ENCODE measurements at regions not wholly inside any gene's neighbourhood (a gene's known extent, or its start where the extent isn't known, plus 50 kb on each side); places are given as distances from the start of the nearest gene placed in this dataset.

GRCh38 chr13:60873116-60873515 lies 476.1 kb downstream of the TDRD3 start:
- H3K56ac ChIP-seq (replicated peaks; ENCODE audit: insufficient read length, low read depth, low read length), result no peak overlapping the region
- H3K18ac ChIP-seq (ENCODE audit: extremely low read depth, low read length), result no peak overlapping the region
- DNase-seq (ENCODE audit: low read depth in 1 of 2, low spot score in 2 of 2), result no peak
- H2BK120ac ChIP-seq (replicated peaks; ENCODE audit: low read depth, low read length), result no peak overlapping the region
- H3K27ac ChIP-seq (ENCODE audit: low read depth, low read length), result no peak overlapping the region
- H4K20me1 ChIP-seq (replicated peaks in 1 of 2; ENCODE audit: control insufficient read depth in 1 of 2, insufficient read depth in 2 of 2, low read length in 2 of 2), result no peaks in the 10 kb centered on the region
- H3K36me3 ChIP-seq (ENCODE audit: control insufficient read depth in 2 of 4, insufficient read depth in 4 of 4, low read length in 3 of 4), result no peaks in the 10 kb centered on the region
- no peak overlapping the region for H3K23ac ChIP-seq (ENCODE audit: insufficient read length)
- H2AFZ ChIP-seq (ENCODE audit: low read length), result peak overlapping the region; percentile 35; the same call in 1 of the 2 replicates
- H3K23me2 ChIP-seq (ENCODE audit: low read depth, low read length), result no peaks in the 10 kb centered on the region
- no peak overlapping the region for H3K4ac ChIP-seq (replicated peaks; ENCODE audit: insufficient read length, low read depth, low read length)
- H3K79me1 ChIP-seq (ENCODE audit: low read depth, low read length), result no peaks in the 10 kb centered on the region
- H3K4me2 ChIP-seq (ENCODE audit: insufficient read depth in 1 of 2, low read depth in 2 of 2, low read length in 2 of 2), result no peak overlapping the region
- H2BK15ac ChIP-seq (ENCODE audit: low read length), result no peak overlapping the region
- ChIA-PET POLR2A (ENCODE audit: partially characterized antibody) (no interaction called here), CTCF (ENCODE audit: partially characterized antibody) (interaction anchor here (0.9 kb wide), 1 partner anchor 13 kb away, joined by 3 read pairs; no protein-coding TSS in a partner anchor)
- no peak overlapping the region for H4K5ac ChIP-seq (ENCODE audit: insufficient read length, low read depth, low read length)
- H2AK5ac ChIP-seq (ENCODE audit: low read depth, low read length), result no peak overlapping the region
- H3K27me3 ChIP-seq (replicated peaks in 1 of 4; ENCODE audit: control insufficient read depth in 3 of 4, extremely low read depth in 1 of 4, insufficient read depth in 3 of 4, low read length in 3 of 4), result no peaks in the 10 kb centered on the region
- H4K8ac ChIP-seq (ENCODE audit: extremely low read depth, insufficient read depth, low read length), result no peak overlapping the region
- no peak overlapping the region for H4K91ac ChIP-seq (replicated peaks; ENCODE audit: insufficient read length, low read length)
- no peaks in the 10 kb centered on the region for H3K9me3 ChIP-seq (ENCODE audit: insufficient read depth in 2 of 2, low read depth in 1 of 2, low read length in 1 of 2)
- no peak overlapping the region for H3K14ac ChIP-seq (ENCODE audit: insufficient read length)
- FAIRE-seq, result no peak
- H3K4me1 ChIP-seq (replicated peaks in 1 of 4; ENCODE audit: control insufficient read depth in 3 of 4, insufficient read depth in 4 of 4, low read length in 3 of 4), result peaks cover 0 to 6% (median 0%) of the 10 kb centered on the region in 4 experiments; a peak in 1 of 7 replicates
- H3K4me3 ChIP-seq (ENCODE audit: extremely low read depth in 1 of 4, insufficient read depth in 2 of 4, low read depth in 3 of 4, low read length in 4 of 4), result no peak overlapping the region
- H2BK5ac ChIP-seq (ENCODE audit: low read depth, low read length), result no peak overlapping the region
- no peak overlapping the region for H3K9ac ChIP-seq (replicated peaks in 1 of 4; ENCODE audit: extremely low read depth in 1 of 4, low read depth in 3 of 4, low read length in 3 of 4)
- H3K79me2 ChIP-seq (ENCODE audit: control insufficient read depth in 1 of 2, insufficient read depth in 2 of 2, low read length in 2 of 2), result no peaks in the 10 kb centered on the region
- H2BK20ac ChIP-seq (ENCODE audit: low read length), result no peak overlapping the region
- no peak overlapping the region for H2BK12ac ChIP-seq (ENCODE audit: low read depth, low read length)
- WGBS, 2 experiments (ENCODE audit: extremely low coverage in 1 of 2, insufficient coverage in 1 of 2, insufficient read length in 1 of 2, insufficient replicate concordance in 2 of 2, low coverage in 1 of 2, low lambda C conversion rate in 2 of 2, missing lambda C conversion rate in 1 of 2), result 88 to 100% methylated on average over 1 to 2 of the region's 2 CpGs
- TF ChIP-seq PHF8 (conservative IDR thresholded peaks at IDR 0.05; ENCODE audit: low read depth, low read length), result no peak
- no peak for TF ChIP-seq RXRA (IDR thresholded peaks at IDR 0.05; ENCODE audit: insufficient read depth, low read depth, low read length)
- TF ChIP-seq CHD1 (IDR thresholded peaks at IDR 0.05; ENCODE audit: low read depth, low read length), result no peak
- no peak for TF ChIP-seq GTF2F1 (IDR thresholded peaks at IDR 0.05; ENCODE audit: borderline replicate concordance, low read depth, low read length)
- TF ChIP-seq CTCF (IDR thresholded peaks at IDR 0.05; ENCODE audit: control extremely low read depth in 1 of 3, insufficient read depth in 1 of 3, low read depth in 1 of 3, low read length in 3 of 3), result no peak
- no peak for TF ChIP-seq SIN3A (conservative IDR thresholded peaks at IDR 0.05 in 1 of 2, IDR thresholded peaks at IDR 0.05 in 1 of 2; ENCODE audit: low read depth in 1 of 2, low read length in 2 of 2)
- no peak for TF ChIP-seq EZH2 (IDR thresholded peaks at IDR 0.05; ENCODE audit: low read depth, low read length, severe bottlenecking)
- TF ChIP-seq KDM5A (IDR thresholded peaks at IDR 0.05; ENCODE audit: low read length), result no peak
- no peak for TF ChIP-seq NRF1 (IDR thresholded peaks at IDR 0.05; ENCODE audit: low read depth, low read length)
- no peak for TF ChIP-seq BCL11A (IDR thresholded peaks at IDR 0.05; ENCODE audit: low read depth in 2 of 2, low read length in 2 of 2)
- TF ChIP-seq SP2 (IDR thresholded peaks at IDR 0.05; ENCODE audit: low read length), result no peak
- no peak for TF ChIP-seq MAX (IDR thresholded peaks at IDR 0.05)
